ENCODE measurements at regions not wholly inside any gene's neighbourhood (a gene's known extent, or its start where the extent isn't known, plus 50 kb on each side); places are given as distances from the start of the nearest gene placed in this dataset.

- no peak for DNase-seq
- no peak for TF ChIP-seq ELK1 (IDR thresholded peaks at IDR 0.05; ENCODE audit: borderline replicate concordance, low read depth, low read length)
- TF ChIP-seq CHD1 (IDR thresholded peaks at IDR 0.05; ENCODE audit: low read depth, low read length) = no peak
- no peak for TF ChIP-seq POLR2A (IDR thresholded peaks at IDR 0.05; ENCODE audit: low read depth, low read length)
- no peak for TF ChIP-seq RAD21 (IDR thresholded peaks at IDR 0.05; ENCODE audit: low read length)
- TF ChIP-seq MAZ (IDR thresholded peaks at IDR 0.05; ENCODE audit: borderline replicate concordance, low read depth, low read length) = no peak
- no peak for TF ChIP-seq BHLHE40 (IDR thresholded peaks at IDR 0.05; ENCODE audit: low read depth, low read length)
- TF ChIP-seq NFE2L2 (IDR thresholded peaks at IDR 0.05; ENCODE audit: low read depth, low read length) = no peak
- TF ChIP-seq SMC3 (IDR thresholded peaks at IDR 0.05; ENCODE audit: low read depth, low read length) = no peak
- TF ChIP-seq USF2 (IDR thresholded peaks at IDR 0.05; ENCODE audit: low read depth, low read length) = no peak
- TF ChIP-seq RFX5 (IDR thresholded peaks at IDR 0.05; ENCODE audit: low read depth, low read length) = no peak
- no peak for TF ChIP-seq FOS (IDR thresholded peaks at IDR 0.05; ENCODE audit: low read depth, low read length)
- no peak for TF ChIP-seq MAFK (IDR thresholded peaks at IDR 0.05; ENCODE audit: low read depth, low read length)
- TF ChIP-seq CTCF (conservative IDR thresholded peaks at IDR 0.05; ENCODE audit: low read depth, low read length) = no peak
- no peak for TF ChIP-seq CEBPB (IDR thresholded peaks at IDR 0.05; ENCODE audit: low read depth, low read length)
- Histone ChIP-seq H3K27me3 (ENCODE audit: control insufficient read depth, insufficient read depth, low read length) (no peaks in the 10 kb centered on the region), H3K4ac (ENCODE audit: low read depth, low read length) (no peak overlapping the region), H4K8ac (ENCODE audit: low read depth in 2 of 2, low read length in 2 of 2) (no peak overlapping the region), H3K56ac (ENCODE audit: extremely low read depth, insufficient read depth, low read length) (no peak overlapping the region), H3K4me1 (ENCODE audit: control insufficient read depth, insufficient read depth, low read length) (no peaks in the 10 kb centered on the region), H2BK15ac (ENCODE audit: low read depth, low read length) (no peak overlapping the region), H2BK5ac (ENCODE audit: low read depth, low read length, poor library complexity, severe bottlenecking) (no peak overlapping the region), H3K4me2 (ENCODE audit: low read depth, low read length) (no peak overlapping the region), H3K9ac (ENCODE audit: low read depth, low read length) (no peak overlapping the region), H2AFZ (replicated peaks; ENCODE audit: low read length, poor library complexity) (no peak overlapping the region), H3K36me3 (ENCODE audit: control insufficient read depth, insufficient read depth, low read length) (no peaks in the 10 kb centered on the region), H3K27ac (ENCODE audit: insufficient read depth, low read length) (no peak overlapping the region), H3K9me1 (ENCODE audit: insufficient read depth, low read length) (no peaks in the 10 kb centered on the region), H2AK5ac (ENCODE audit: low read depth, low read length) (no peak overlapping the region), H3K23ac (ENCODE audit: low read depth, low read length) (no peak overlapping the region), H2AK9ac (replicated peaks; ENCODE audit: low read depth, low read length, poor library complexity) (no peak overlapping the region), H3K9me3 (ENCODE audit: control insufficient read depth, insufficient read depth, low read length) (peaks cover 6% of the 10 kb centered on the region; the same call in 1 of the 2 replicates), H3K4me3 (ENCODE audit: insufficient read depth, low read depth, low read length) (no peak overlapping the region), H3K18ac (ENCODE audit: low read depth, low read length) (no peak overlapping the region), H4K5ac (ENCODE audit: low read depth, low read length) (no peak overlapping the region), H4K91ac (ENCODE audit: insufficient read depth, low read depth, low read length) (no peak overlapping the region), H2BK20ac (ENCODE audit: low read depth, low read length) (no peak overlapping the region), H2BK120ac (ENCODE audit: low read depth, low read length) (no peak overlapping the region), H3K14ac (replicated peaks; ENCODE audit: low read depth, low read length) (no peak overlapping the region), H3K79me1 (ENCODE audit: low read depth in 1 of 2, low read length in 2 of 2) (no peaks in the 10 kb centered on the region), H4K20me1 (ENCODE audit: insufficient read depth, low read length) (no peaks in the 10 kb centered on the region)
- intact Hi-C loops (cut with micrococcal nuclease) = no loop called here
- no peak for ATAC-seq (ENCODE audit: low read depth)
- dilution Hi-C loops (cut with HindIII; ENCODE audit: low sequenced_read_pairs, unreplicated experiment) = no loop called here
- in situ Hi-C loops (cut with MboI; ENCODE audit: low sequenced_read_pairs) = no loop called here
- ChIA-PET CTCF (no interaction called here), POLR2A (ENCODE audit: unreplicated experiment) (no interaction called here)
- no TSS peak for BruUV-seq (replicated peaks)
Observed at GRCh38 chr3:167188592-167188991, 191.5 kb downstream of the ZBBX start.

All from IMR-90 (cell line).